ENCODE measurements at regions not wholly inside any gene's neighbourhood (a gene's known extent, or its start where the extent isn't known, plus 50 kb on each side); places are given as distances from the start of the nearest gene placed in this dataset.

- no peak for DNase-seq (ENCODE audit: low read depth)
- TF ChIP-seq, protein P1, sequence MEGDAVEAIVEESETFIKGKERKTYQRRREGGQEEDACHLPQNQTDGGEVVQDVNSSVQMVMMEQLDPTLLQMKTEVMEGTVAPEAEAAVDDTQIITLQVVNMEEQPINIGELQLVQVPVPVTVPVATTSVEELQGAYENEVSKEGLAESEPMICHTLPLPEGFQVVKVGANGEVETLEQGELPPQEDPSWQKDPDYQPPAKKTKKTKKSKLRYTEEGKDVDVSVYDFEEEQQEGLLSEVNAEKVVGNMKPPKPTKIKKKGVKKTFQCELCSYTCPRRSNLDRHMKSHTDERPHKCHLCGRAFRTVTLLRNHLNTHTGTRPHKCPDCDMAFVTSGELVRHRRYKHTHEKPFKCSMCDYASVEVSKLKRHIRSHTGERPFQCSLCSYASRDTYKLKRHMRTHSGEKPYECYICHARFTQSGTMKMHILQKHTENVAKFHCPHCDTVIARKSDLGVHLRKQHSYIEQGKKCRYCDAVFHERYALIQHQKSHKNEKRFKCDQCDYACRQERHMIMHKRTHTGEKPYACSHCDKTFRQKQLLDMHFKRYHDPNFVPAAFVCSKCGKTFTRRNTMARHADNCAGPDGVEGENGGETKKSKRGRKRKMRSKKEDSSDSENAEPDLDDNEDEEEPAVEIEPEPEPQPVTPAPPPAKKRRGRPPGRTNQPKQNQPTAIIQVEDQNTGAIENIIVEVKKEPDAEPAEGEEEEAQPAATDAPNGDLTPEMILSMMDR (conservative IDR thresholded peaks at IDR 0.05; ENCODE audit: low read depth, low read length) = no peak
Observed at GRCh38 chr6:77036400-77036799, 426.9 kb downstream of the HTR1B start.

DNA sequence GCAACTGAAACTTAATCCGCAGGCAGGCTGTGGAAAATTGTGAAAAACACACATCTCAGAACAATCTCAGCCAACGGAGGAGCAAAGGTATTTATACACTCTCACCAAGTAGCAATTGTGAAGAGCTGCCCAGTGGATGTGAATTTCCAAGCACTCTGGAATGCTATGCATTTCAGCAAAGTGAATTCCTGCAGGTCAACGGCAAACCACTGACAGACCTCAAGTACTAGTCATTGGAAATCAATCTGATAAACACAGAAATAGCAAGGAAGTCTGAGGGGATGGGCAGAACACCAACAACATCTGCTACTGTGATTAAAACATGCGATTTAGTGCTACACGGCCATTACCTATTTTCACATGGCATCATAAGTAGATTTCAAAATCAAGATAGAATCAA is 429.1 kb downstream of the HTR1B start:
- H3K4me3 ChIP-seq (ENCODE audit: low read length) = no peak overlapping the region
- TF ChIP-seq, protein P1 (conservative IDR thresholded peaks at IDR 0.05; ENCODE audit: low read depth, low read length) = no peak
- DNase-seq (ENCODE audit: low read depth) = peak; percentile 90

More at GRCh38 chr6:77036400-77036799, 426.9 kb downstream of the HTR1B start:
- H3K4me3 ChIP-seq (ENCODE audit: low read length) = no peak overlapping the region

GRCh38 chr6:77030929-77031674 is 432.2 kb downstream of the HTR1B start:
- TF ChIP-seq, protein P1 (conservative IDR thresholded peaks at IDR 0.05; ENCODE audit: low read depth, low read length) = no peak
- no peak overlapping the region for H3K4me3 ChIP-seq (ENCODE audit: low read length)
- peak; percentile 23 for DNase-seq (ENCODE audit: low read depth)

GRCh38 chr6:77026341-77026740 is 436.9 kb downstream of the HTR1B start:
- no peak overlapping the region for H3K4me3 ChIP-seq (ENCODE audit: low read length)
- TF ChIP-seq, protein P1 (conservative IDR thresholded peaks at IDR 0.05; ENCODE audit: low read depth, low read length) = no peak
- no peak for DNase-seq (ENCODE audit: low read depth)

GRCh38 chr6:77025736-77026223 is 437.5 kb downstream of the HTR1B start:
- no peak for DNase-seq (ENCODE audit: low read depth)
- H3K4me3 ChIP-seq (ENCODE audit: low read length) = no peak overlapping the region
- TF ChIP-seq, protein P1 (conservative IDR thresholded peaks at IDR 0.05; ENCODE audit: low read depth, low read length) = no peak

DNA sequence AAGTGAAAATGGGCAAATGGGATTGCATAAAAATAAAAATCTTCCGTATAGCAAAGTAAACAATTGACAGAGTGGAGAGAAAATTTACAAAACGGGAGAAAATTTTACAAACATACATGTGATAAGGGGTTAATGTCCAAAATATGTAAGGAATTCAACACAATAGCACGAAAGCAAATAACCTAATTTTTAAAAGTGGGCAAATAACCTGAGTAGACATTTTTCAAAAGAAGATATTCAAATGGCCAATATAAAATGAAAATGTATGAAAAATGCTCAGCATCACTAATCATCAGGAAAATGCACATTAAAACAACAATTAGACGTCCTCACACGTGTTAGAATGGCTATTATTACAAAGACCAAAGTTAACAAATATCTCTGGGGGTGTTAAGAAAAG is 441.5 kb downstream of the HTR1B start:
- TF ChIP-seq, protein P1 (conservative IDR thresholded peaks at IDR 0.05; ENCODE audit: low read depth, low read length) = no peak
- H3K4me3 ChIP-seq (ENCODE audit: low read length) = no peak overlapping the region

GRCh38 chr6:77021232-77021631 is 442.1 kb downstream of the HTR1B start:
- TF ChIP-seq, protein P1 (conservative IDR thresholded peaks at IDR 0.05; ENCODE audit: low read depth, low read length) = peak; percentile 19
- H3K4me3 ChIP-seq (ENCODE audit: low read length) = no peak overlapping the region
- no peak for DNase-seq (ENCODE audit: low read depth)

More for the DNA sequence above, 441.5 kb downstream of the HTR1B start:
- no peak for DNase-seq (ENCODE audit: low read depth)

Data from retinal pigment epithelial cell (primary cell).